Activated CD4-positive, alpha-beta T cell treated with anti-CD3 and anti-CD28 coated beads for 4 hours (primary cell): ENCODE measurements at regions not wholly inside any gene's neighbourhood (a gene's known extent, or its start where the extent isn't known, plus 50 kb on each side); places are given as distances from the start of the nearest gene placed in this dataset.

Source experiments
- DNase-seq, 2 donors: peaks; one replicate each; pipeline ENCODE4 v3.0.0-alpha.2; 2020

DNA sequence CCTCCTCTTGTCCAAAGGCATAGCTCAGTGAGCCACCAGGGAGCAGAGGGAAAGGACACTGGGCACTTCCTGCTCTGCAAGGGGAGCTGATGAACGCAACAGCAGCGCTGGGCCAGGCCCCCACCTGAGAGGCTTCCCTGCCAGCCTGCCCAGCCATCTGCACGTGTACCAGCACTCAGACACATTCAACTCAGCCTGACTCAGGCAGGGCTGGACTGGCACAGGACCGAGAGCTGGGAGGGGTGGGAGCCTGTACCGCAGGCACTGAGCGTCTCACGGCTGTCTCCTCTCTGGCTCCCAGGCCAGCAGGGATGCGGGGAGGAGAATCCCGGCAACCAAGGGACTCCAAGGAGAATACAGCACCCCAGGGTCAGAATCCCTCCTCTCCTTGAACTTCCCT is 411.8 kb downstream of the CTTN start:
- no peak for DNase-seq

DNA sequence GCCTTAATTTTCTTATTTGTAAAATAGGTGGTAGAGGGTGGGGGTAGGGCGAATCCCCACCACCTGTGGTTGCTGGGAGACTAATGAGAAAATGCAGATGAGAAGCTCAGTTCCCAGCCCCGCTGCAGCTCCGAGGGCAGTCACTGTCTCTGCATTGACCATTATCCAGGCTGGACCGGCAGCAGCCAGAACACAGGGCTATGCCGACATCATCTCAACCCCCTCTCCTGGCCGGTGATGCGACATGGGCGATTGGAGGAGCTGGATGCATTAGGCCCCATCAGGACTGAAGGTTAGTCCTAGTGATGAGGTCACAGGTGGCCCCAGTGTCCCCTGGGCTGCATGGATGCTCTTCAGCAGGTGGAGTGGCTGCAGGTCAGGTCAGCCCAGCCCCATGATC is 412.4 kb downstream of the CTTN start:
- no peak for DNase-seq

DNA sequence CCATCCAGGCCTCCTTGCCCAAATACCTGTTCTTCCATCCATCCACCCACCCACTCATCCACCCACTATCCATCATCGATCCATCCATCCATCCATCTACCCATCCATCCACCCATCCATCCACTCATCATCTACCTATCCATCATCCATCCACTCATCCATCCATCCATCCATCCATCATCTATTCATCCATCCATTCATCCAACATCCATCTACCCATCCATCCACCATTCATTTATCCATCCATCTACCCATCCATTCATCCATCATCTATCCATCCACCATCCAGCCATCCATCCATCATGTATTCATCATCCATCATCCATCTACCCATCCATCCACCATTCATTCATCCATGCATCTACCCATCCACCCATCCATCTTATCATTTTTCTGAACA is 413.2 kb downstream of the CTTN start:
- DNase-seq, result no peak

DNA sequence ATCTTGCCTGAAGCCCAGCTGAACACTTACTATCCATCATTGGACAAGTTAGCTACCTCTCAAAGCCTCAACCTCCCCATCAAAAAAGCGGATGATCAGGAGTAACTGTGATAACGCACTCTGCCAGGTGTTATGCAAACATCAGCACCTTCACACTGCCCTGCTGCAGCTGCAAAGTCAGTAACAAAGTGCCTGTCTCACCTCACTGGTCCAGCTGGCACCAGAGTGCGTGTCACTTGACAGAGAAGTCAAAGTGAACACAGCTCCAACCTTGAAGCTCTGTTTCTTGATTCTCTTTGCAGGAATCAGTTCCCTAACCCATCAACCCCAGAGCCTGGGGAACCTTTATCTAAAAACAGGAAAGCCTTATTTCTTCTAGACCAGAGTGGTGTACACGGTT is 413.6 kb downstream of the CTTN start:
- no peak for DNase-seq

DNA sequence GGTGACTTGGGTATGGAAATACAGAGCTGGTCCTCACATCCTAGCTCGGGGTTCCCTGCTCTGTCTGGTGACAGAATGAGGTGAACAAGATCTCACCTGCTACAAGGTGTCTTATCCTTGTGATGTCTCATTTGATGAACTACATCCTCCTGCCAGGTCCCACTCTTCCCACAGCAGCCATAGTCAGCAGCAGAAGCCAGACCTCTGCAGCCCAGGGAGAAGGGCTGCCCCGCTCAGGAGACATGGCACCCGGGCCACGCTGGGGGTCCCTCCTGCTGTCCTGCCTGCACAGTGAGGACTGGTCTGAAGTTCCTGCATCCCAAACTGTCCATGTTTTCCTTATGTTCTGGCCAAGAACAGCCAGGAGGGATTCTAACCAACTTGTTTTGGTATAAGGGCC is 414.1 kb downstream of the CTTN start:
- DNase-seq, result no peak

DNA sequence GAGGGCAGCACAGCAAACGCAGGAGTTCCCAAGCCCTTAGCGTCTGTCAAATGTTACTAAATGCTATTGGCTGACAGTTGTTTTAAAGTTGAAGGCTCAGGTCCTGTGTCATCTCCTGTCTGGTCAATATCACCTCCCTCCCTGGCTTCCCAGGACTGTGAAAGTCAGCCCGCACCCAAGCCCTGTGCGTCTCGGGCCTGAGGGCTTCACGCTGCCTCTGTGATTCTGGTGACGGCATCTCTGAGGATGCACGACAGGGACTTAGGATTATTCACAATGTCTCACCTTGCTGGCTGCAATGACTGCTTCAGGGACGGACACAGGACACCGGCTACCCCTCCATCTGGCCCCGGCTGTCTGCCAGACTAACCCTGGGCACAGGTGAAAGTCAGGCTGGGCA is 415.3 kb downstream of the CTTN start:
- DNase-seq, result no peak

DNA sequence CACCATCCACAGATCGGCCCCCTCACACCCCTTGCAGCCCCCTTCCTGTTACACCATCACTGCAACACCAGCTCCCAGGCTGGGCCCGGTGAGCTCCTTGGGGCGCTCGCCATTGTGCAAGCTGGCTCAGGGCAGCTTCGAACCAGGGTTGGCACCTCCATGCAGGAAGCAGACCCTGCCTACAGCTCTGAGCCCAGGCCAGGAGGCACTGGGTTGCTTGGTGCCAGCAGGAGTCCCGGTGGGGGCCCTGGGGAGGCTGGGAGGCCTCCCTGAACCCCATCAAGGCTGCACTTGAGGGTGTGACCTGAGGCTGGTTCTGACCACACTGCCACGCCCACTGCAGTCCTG is 417.1 kb downstream of the CTTN start:
- no peak for DNase-seq

DNA sequence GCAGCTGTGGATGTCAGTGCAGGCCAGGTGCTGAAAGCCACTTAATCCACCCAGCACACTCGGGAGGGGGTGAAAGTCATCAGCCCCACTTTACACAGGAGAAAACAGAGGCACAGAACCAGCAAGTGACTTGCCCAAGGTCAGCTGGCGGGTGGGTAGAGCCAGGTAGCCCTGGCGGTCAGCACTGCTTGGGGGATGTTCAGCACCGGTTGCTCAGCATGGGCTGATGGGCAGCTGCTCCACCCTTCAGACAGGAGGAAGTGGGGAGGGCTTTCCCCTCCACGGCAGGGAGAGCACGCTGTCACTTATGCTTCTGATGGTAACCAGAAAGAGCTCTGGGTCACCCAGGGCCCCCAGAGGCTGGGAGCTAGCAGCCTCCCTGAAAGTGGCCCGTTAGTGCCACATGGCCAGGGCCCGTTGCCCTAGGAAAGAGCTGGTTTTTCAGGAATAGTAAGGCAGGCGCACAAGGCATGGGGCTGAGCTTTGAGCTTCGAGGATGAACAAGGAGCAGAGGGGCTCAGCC is 417.9 kb downstream of the CTTN start:
- DNase-seq, result no peak

DNA sequence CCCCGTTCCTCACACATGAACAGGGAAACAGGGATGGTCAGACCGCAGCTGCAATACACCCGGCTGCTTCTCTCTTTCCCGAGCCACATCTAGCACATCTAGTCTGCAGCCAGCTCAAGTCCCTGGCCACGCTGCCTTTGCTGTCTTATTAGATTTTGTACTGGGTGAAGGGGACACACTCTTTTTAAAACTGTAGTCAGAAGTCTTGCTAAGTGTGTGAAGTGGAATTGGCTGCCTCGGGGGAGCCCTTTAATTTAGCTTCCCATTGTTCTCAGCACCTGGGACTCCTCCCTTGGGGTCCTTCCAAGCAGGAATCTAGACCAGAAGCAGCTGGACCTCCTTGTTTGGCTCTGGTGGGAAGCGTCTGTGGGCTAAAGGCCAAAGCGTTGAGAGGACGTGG is 420.0 kb downstream of the CTTN start:
- no peak for DNase-seq

DNA sequence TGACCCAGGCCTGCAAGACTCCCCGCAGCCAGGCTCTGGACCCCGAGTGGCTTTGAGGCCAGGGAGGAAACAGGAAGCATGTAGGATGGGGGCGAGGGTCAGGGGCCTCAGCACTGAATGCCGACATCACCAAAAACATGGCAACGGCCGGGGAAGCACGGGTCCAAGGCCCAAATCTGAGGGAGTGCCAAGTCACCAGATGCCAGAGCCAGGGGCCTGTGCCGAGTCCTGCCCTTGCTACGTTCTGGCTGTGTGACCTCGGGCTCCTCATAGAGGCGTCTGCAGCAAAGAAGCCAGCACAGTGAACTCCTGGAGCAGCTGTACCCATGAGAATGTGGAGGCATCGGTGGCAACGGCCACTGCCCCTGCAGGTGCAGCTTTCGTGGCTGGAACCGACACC is 420.7 kb downstream of the CTTN start:
- DNase-seq, result no peak

DNA sequence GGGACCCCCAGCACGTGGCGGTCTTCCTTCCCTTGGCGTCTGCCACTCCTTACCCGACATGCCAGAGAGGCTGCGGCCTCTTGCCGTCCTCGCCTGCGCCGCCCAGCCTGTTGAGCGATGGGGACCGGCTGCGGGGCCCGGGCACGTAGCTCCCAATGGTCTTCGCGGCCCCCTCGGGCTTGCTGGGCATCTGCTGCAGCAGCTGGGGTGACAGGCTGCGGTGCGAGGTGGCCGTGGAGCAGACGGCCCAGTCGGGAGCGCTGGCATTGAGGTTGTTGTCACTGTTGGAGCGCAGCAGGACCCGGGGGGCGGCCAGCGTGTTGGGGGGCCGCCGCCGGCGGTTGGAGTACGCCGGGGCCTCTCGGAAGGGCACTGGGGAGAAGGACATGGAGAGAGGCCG is 422.0 kb downstream of the CTTN start:
- DNase-seq, result no peak

DNA sequence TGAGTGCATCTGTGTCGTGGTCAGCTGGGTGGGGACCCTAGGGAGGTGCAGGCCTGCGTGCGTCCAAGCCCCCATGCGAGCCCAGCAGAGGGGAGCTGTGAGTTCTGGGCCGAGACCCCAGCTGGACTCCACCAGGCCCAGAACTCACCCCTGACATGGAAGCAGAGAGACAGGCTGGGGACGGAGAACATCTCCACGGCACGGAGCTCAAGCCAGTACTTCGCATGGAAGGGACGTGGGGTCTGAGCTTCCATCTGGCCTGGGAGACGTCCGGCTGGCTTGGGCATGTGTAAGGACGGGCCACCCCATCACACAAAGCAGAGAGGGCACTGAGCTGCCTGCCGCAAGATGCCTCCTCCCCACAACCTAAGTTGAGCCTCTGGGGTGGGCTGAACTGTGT is 422.4 kb downstream of the CTTN start:
- DNase-seq, result no peak

DNA sequence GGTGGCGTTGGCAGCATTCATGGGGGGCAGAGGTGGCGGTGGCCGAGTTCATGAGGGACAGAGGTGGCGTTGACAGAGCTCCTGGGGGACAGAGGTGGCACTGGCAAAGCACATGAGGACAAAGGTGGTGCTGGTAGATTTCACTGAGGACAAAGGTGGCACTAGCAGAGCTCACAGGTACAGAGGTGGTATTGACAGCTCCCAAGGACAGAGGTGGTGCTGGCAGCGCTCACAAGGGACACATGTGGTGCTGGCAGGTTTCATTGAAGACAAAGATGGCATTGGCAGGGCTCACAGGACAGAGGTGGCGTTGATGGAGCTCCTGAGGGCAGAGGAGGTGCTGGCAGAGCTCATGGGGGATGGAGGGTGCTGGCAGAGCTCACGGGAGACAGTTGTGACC is 425.4 kb downstream of the CTTN start:
- DNase-seq, result no peak

DNA sequence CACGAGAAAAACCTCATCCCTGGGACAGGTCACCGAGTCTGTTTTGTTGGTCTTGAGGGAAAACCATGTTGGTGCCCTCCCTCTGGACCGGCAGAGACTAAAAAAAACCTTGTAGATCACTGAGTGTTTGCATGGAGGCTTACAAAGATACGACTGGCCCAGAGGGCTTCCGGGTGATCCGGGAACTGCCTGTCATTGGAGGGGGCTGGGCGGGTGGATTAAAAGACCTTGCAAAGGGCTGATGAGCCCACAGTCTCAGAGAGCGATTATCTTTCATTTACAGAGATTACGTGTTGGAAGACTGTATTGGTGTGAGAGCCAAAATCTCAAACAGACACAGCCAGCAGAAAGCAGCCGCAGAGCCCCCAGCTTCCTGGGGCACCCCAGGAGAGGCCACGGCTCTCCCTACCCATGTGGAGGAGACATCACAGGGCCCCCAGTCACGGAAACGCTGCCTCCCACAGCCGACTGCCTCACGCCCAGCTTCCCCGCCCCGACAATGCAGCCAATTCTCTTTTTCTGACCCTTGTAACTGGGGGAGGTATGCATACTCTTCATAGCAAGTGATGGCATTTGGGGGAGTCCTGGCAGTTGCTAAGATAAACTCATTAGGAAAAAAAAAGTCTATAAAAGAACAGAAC is 426.4 kb downstream of the CTTN start:
- DNase-seq, result no peak

DNA sequence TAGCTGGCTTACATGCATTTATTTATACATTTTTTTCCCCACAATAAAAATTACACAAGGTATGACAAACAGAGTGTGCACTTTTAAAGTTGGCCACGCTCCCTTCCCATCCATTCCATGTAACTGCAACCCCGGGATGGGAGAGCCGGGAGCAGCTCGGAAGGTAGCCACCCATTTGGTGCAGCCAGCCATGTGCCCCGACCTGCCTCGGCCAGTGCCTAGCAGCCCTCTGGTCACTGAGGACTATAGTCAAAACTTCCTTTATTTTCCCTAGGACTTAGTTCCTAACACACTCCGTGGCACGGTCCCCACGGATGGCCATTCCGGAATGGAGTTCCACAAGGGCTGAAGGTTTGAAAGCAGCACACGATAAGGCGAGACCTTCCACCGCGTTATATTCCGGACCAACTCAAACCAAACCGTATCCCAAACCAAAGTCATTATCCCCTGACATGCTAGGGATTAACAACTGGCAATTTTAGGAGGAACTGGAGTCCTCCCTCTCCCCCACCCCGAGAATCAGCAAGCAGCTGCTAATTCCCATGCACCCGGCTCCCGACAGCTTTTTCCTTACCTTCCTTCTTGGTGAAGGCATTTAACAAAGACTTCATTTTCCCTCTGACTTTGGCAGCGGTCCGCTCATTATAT is 426.4 kb downstream of the SHANK2 start:
- DNase-seq, result no peak

DNA sequence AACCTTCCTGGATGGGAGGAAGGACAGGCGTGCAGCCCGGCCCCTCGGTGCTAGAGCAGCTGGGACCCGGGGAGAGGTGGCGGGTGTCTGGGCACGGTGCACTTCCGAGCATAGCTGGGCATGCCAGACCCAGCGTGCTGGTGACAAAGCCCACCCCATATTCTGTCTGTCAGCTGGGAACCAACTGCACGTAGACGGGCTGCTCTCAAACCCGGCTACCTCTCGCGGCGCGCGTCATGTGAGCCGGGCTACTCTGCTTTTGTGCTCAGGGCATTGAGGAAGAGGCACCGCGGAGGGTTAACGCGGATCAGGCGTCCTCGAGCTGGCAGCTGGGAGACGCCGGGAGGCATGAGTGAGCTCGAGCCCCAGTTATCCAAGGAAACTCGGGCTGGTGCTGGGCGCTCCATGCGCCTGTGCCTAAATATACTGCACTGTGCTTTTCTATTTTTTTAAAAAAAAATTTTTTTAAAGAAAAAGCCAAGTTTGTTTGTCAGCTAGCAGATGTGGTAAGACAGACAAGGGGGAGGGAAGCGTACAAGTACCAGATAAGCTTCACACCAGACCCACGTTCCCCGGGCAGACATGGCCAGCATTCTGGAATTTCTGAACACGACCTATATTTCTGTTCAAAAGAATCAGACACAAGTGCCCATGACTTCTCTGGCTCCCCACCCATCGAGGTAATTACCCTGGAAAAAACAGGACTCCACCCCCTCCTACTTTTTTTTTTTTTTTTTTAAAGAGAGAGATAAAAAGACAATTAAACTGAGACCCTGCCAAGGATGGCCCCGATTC is 425.6 kb downstream of the SHANK2 start:
- no peak for DNase-seq

DNA sequence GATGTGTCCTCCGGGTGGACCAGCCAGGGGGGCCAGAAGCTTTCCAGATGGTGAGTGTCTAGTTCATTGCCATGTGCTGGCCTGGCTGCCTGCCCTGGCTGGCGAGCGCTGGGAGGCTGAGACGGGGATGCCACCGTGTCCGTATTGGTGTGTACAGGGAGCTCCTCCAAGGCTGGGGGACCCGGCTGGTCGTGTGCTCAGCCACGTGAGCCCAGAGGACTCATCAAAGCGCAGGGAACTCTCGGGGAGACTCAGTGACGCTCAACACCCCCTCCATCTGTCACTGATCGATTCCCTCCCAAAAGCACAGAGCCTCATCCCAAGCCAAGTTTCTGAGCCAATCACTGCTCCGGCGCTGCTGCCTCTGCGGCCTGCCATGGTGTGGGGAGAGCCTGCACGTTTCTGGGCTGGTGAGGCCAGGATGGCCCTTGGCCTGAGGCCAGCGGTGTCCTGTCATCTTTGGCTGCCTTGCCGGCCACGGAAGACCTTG is 423.7 kb downstream of the SHANK2 start:
- DNase-seq, result no peak

DNA sequence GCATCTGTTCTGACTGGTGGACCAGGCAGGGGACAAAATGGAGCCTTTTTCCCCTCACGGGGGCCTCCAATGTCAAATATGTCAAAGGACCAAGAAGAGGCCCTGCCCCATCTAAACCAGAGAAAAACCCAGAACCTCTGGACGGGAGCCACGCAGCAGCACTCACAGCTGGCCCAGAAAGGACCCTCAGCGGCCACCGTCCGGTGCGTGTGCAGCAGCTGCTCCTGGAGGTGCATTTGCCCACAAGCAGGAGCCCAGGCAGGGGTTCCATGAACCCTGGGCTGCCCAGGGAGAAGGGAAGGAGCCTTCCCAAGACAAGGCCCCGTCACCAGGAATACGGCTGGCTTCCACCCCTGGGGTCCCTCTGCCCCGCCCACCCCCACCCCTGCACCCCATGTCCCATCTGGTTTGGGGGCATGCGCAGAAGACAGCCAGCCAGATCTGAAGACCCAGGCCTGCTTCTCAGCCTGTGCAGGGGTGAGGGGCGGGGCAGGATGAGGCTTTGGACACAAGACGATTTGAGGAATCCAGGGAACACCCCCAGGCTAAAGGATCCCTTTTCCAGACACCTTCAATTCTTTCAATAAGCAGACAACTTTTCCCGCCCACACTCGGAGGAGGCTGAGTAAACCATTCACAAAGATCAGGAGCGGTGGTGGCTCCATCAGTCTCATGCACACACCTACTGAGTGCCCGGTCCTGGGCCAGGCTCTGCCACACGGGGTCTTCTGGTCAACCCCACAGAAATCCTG is 423.1 kb downstream of the SHANK2 start:
- no peak for DNase-seq

DNA sequence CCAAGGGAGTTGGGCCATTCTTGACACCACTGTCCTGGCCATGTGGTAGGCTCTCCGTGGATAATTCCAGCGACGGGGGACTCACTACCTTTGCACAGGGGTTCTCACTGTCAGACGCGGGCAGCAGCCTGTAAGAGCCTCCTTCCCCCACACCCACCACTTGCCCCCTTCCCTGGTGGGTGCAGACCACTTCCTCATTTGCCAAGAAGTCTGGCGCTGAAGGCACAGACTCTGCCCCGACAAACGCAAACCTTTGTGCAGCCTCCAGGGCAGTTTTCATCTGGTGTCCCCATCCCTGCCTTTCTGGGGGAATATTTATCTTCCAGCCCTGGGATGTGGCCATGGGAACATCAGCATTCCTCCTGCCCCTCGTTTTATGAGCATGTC is 422.5 kb downstream of the SHANK2 start:
- DNase-seq, result no peak

DNA sequence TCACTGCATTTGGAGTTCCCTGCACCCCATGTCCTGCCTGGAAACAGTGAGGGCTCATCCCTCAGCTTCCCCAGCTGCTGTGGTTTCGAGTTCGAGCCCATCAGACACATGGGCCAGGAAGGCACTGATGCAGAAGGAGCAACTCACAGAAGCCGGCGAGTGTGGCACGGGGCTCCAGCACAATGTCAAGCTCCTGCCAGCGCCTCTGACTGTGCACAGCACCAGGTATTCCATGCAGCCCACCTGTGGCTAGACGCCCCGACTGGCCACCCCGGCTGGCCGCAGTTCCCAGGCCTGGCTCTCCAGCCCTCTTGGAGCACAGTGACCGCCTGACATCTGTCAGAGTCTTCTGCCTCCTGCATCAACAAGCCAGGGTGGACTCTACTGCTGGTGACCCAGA is 419.4 kb downstream of the SHANK2 start:
- no peak for DNase-seq

DNA sequence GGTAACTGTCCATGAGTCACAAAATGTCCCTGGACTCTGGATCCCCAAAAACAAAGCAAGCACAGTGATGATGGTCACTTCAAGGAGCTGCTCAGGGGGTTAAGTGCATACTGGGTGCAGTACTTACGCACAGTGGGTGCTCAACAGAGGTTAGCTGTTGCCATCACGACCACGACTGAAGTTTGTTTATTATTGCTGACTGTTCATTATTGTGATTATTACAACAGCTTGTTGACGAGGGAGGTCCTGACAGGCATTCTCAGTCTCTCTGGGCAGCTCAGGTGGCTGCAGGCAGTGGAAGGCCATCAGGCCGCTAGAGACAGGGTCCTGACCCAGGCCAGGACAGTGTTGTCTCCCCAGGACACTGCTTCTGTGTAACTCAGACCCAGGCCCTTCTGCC is 418.8 kb downstream of the SHANK2 start:
- no peak for DNase-seq

DNA sequence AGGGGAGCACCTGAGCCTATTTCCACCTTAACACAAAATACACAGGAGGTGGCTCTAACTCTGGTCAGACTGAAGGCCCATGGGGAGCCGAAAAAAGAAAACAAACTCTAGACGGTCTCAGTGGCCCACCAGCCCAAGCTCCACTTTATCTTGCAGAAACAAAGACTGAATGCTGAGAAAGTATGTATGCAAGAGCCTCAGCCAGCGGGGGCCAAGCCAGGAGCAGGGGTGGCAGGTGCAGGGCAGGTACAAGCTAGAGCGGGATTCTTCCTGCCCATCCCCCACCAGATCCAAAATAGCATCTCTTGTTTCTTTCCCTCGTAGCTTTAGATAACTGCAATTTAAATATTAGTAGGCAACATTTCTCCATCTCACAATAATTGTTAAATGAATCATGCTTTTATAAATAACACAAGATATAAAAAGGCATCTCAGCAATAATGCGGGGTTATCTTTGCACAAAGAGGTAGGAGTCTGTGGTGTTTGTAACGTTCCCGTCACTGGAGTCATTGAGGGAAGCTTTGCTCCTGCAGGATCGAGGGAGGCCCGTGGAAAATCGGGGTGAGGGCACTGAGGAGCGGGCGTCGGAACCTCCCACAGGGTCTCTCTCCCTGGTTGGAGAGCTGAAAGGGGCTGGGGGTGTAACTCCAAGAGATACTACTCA is 418.0 kb downstream of the SHANK2 start:
- no peak for DNase-seq
